GM18508 (cell line): ENCODE measurements at regions not wholly inside any gene's neighbourhood (a gene's known extent, or its start where the extent isn't known, plus 50 kb on each side); places are given as distances from the start of the nearest gene placed in this dataset.

Source experiments
- ATAC-seq: cut with Tn5 transposase; IDR thresholded peaks from one replicate; pipeline ENCODE4 v1.9.1; 2021; ENCODE audit warnings: moderate number of reproducible peaks; ENCODE audit not compliant: insufficient read depth, unreplicated experiment

- ATAC-seq, result no peak
Observed at GRCh38 chr12:125193376-125194152, 128.3 kb downstream of the AACS start.

GRCh38 chr12:125194163-125194773 lies 129.0 kb downstream of the AACS start:
- ATAC-seq, result no peak

- ATAC-seq, result no peak
Observed at GRCh38 chr12:125194987-125195386, 129.8 kb downstream of the AACS start.

- ATAC-seq, result no peak
Observed at GRCh38 chr12:125197326-125197725, 132.1 kb downstream of the AACS start.

- no peak for ATAC-seq
Observed at GRCh38 chr12:125198652-125199051, 133.4 kb downstream of the AACS start.

GRCh38 chr12:125201090-125201489 lies 135.9 kb downstream of the AACS start:
- no peak for ATAC-seq

- no peak for ATAC-seq
Observed at GRCh38 chr12:125201940-125202339, 136.7 kb downstream of the AACS start.

- no peak for ATAC-seq
Observed at GRCh38 chr12:125202421-125202820, 137.2 kb downstream of the AACS start.

- ATAC-seq, result no peak
Observed at GRCh38 chr12:125203145-125203765, 138.0 kb downstream of the AACS start.

- no peak for ATAC-seq
Observed at GRCh38 chr12:125205386-125205785, 140.2 kb downstream of the AACS start.

GRCh38 chr12:125206711-125207110 lies 141.5 kb downstream of the AACS start:
- no peak for ATAC-seq

GRCh38 chr12:125208334-125208733 lies 143.1 kb downstream of the AACS start:
- no peak for ATAC-seq

- no peak for ATAC-seq
Observed at GRCh38 chr12:125208942-125209341, 143.7 kb downstream of the AACS start.

GRCh38 chr12:125210104-125210755 lies 145.0 kb downstream of the AACS start:
- ATAC-seq, result no peak

- ATAC-seq, result no peak
Observed at GRCh38 chr12:125211464-125211863, 146.2 kb downstream of the AACS start.

GRCh38 chr12:125214289-125214688 lies 149.1 kb downstream of the AACS start:
- ATAC-seq, result no peak

- no peak for ATAC-seq
Observed at GRCh38 chr12:125216756-125217155, 151.5 kb downstream of the AACS start.

GRCh38 chr12:125217308-125217707 lies 152.1 kb downstream of the AACS start:
- no peak for ATAC-seq

- ATAC-seq, result no peak
Observed at GRCh38 chr12:125218952-125219351, 153.7 kb downstream of the AACS start.

- no peak for ATAC-seq
Observed at GRCh38 chr12:125220404-125221273, 155.4 kb downstream of the AACS start.
